ENCODE measurements at regions not wholly inside any gene's neighbourhood (a gene's known extent, or its start where the extent isn't known, plus 50 kb on each side); places are given as distances from the start of the nearest gene placed in this dataset.

- TF ChIP-seq POLR2A (IDR thresholded peaks at IDR 0.05; ENCODE audit: low read depth, low read length) (no peak), CTCF (IDR thresholded peaks at IDR 0.05; ENCODE audit: extremely low read depth in 1 of 2, insufficient read depth in 1 of 2, low read depth in 1 of 2, low read length in 2 of 2) (no peak), EZH2 (IDR thresholded peaks at IDR 0.05; ENCODE audit: borderline replicate concordance, low read depth, low read length, severe bottlenecking) (no peak), POLR2AphosphoS5 (IDR thresholded peaks at IDR 0.05; ENCODE audit: insufficient read depth, low read depth, low read length) (no peak), FOS (IDR thresholded peaks at IDR 0.05; ENCODE audit: borderline replicate concordance, insufficient read depth, low read length) (no peak), MAX (IDR thresholded peaks at IDR 0.05; ENCODE audit: insufficient read depth, insufficient read length) (no peak), MYC (IDR thresholded peaks at IDR 0.05; ENCODE audit: low read depth, low read length) (no peak), GATA2 (IDR thresholded peaks at IDR 0.05; ENCODE audit: insufficient read depth, insufficient read length, low read depth, low read length) (no peak), JUN (IDR thresholded peaks at IDR 0.05; ENCODE audit: borderline replicate concordance, insufficient read depth, insufficient read length, low read depth) (no peak)
Observed at GRCh38 chr9:74036549-74037231, 460.4 kb upstream of the RORB start.

All from endothelial cell of umbilical vein (primary cell).